ENCODE measurements at regions not wholly inside any gene's neighbourhood (a gene's known extent, or its start where the extent isn't known, plus 50 kb on each side); places are given as distances from the start of the nearest gene placed in this dataset.

GRCh38 chr12:25698772-25699171 is 145.7 kb upstream of the LMNTD1 start:
- TF ChIP-seq, protein P1, sequence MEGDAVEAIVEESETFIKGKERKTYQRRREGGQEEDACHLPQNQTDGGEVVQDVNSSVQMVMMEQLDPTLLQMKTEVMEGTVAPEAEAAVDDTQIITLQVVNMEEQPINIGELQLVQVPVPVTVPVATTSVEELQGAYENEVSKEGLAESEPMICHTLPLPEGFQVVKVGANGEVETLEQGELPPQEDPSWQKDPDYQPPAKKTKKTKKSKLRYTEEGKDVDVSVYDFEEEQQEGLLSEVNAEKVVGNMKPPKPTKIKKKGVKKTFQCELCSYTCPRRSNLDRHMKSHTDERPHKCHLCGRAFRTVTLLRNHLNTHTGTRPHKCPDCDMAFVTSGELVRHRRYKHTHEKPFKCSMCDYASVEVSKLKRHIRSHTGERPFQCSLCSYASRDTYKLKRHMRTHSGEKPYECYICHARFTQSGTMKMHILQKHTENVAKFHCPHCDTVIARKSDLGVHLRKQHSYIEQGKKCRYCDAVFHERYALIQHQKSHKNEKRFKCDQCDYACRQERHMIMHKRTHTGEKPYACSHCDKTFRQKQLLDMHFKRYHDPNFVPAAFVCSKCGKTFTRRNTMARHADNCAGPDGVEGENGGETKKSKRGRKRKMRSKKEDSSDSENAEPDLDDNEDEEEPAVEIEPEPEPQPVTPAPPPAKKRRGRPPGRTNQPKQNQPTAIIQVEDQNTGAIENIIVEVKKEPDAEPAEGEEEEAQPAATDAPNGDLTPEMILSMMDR (IDR thresholded peaks at IDR 0.05): no peak
- TF ChIP-seq POLR2A (IDR thresholded peaks at IDR 0.05): no peak

Data from adrenal gland (tissue), 5 donors.